ENCODE measurements at regions not wholly inside any gene's neighbourhood (a gene's known extent, or its start where the extent isn't known, plus 50 kb on each side); places are given as distances from the start of the nearest gene placed in this dataset.

GRCh38 chr2:49832555-49832954 lies 678.2 kb upstream of the FSHR start:
- TF ChIP-seq CTCF (IDR thresholded peaks at IDR 0.05) (no peak), EP300 (IDR thresholded peaks at IDR 0.05) (no peak)

Data from ovary (tissue), 3 donors.